Fibroblast of skin of back (primary cell): ENCODE measurements at regions not wholly inside any gene's neighbourhood (a gene's known extent, or its start where the extent isn't known, plus 50 kb on each side); places are given as distances from the start of the nearest gene placed in this dataset.
A peak's percentile ranks its signal among the peaks of the same experiment; 100 is the strongest.

Experiments
- DNase-seq: peaks from one replicate; pipeline ENCODE4 v3.0.0-alpha.2; 2013

DNA sequence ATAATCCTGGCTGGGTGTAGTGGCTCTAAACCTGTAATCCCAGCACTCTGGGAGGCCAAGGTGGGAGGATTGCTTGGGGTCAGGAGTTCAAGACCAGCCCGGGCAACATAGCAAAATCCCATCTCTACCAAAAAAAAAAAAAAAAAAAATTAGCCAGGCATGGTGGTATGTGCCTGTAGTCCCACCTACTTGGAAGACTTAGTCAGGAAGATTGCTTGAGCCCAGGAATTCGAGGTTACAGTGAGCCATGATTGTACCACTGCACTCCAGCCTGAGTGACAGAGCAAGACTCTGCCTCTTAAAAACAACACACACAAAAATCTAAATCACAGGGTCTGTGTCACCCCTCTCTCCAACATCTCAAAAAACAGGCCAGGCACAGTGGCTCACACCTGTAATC lies 349.9 kb upstream of the WWC1 start:
- peak; percentile 75 for DNase-seq

DNA sequence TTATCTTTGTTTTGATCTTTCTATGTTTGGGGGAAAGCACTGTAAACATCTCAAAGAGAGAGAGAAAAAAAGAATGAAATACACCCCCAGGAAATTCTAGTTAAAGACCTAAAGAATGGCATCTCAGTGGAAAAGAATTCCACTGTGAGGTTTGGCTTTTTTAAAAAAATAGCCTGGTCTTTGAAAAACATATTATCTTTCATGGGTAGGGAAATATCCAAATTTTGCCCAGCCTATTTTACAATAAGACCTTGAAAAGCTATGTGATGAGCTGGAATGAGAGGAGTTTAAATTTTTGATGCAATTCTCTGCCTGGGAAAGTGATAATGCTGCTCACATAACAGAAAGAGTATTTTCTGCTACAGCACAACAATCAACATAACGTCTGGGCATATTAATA lies 348.1 kb upstream of the WWC1 start:
- peak; percentile 76 for DNase-seq

DNA sequence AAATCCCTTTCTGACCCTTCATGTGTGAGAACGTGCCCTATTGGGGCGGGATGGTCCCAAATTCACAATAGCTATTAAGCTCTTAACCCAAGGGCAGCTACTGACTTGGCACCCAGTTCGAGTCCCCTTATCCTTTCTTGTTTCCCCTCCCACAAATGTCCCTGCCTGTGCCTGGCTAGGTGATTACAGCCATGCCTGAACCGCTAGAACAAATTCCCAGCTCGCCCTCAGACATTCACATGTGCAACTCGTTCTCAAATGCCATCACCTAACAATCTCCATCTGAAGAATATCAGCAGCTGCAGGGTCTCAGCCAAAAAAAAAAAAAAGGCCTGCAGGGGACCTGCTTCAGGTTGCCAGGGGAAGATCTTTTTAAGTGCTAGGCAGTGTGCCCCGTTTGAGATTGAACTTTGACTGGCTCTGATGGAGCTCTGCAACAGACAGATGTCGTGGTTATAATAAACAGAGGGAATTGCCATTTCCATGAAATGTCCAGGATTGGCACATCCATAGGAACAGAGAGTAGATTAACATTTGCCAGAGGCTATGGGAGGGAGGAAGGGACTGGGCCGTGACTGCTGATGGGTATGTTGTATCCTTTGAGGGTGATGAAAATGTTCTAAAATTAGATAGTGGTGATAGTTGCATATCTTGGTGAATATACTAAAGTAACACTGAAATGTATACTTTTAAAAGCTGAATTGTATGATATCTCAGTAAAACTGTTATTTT lies 347.2 kb upstream of the WWC1 start:
- DNase-seq = peak; percentile 62

DNA sequence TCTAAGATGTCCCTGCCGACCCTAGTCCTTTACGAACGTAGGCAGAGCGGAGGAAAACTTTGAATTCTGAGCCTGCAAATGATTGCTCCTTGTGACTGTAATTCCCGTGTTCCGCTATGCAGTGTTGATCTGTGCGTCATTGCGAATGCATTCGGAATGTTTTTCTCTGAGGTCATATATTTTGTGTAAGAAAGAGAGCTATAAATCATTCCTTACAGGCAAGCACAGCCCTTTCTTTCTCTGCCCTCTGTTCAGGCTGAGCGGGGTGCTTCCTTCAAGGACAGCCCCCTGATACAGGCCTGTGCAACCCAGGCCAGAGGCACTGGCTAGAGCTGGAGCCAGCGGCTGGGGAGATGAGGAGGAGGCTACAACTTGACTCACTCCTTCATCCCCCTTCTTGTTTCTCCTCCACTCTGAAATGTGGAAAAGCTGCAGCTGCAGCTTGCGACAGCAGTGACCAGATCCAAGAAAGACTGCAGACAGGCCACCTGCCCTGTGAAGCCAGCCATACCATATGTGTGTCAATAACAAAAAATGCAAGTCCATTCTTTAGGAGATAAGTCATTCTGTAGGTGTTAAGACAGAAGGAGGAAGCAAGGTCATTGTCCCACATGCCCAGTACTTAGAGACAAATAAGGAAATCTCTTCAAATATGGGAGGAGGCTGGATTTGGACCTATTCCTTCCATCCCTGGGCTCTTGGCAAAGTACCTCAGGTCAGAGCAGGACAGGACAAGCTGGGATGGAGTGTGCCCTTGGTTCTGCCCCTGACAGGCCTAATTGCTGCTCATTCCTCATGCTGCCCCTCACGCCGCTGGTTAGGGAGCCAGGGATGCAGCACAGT lies 345.7 kb upstream of the WWC1 start:
- DNase-seq = peak; percentile 97

DNA sequence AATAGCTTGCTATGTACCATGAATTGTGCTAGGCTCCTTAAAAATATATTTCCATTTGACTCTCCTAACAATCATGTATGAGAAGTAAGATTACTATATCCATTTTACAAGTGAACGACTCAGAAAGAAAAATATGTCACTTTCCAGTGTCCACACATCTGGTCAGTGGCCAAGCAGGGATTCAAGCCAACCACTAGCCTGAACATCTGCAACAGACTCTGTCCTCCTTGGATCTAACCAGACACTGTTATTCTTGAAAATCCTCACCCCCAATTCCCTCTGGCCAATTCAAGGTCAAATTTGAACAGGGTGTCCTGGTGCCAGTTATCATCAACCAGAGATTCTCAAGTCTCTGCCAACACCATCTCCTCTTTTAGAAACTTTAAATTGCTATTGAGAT lies 344.1 kb upstream of the WWC1 start:
- peak; percentile 40 for DNase-seq

DNA sequence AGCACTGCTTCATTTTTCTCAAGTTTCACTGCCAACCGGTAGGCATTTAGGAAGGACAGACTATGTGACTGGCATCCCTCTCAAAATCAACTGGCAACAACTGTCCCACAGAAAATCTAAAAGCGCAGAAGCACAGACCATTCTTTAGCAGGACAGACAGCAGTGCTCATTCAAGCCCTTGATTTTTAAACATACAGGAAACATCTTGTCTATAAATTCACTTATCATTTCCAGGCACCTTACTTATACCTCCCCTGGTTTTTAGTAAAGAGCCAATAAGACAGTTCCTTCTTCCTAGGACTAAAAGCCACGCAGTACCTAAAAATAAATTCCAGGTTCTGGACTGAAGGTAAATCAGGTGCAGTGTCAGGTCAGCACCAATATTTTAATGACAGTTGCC lies 343.2 kb upstream of the WWC1 start:
- DNase-seq = no peak

DNA sequence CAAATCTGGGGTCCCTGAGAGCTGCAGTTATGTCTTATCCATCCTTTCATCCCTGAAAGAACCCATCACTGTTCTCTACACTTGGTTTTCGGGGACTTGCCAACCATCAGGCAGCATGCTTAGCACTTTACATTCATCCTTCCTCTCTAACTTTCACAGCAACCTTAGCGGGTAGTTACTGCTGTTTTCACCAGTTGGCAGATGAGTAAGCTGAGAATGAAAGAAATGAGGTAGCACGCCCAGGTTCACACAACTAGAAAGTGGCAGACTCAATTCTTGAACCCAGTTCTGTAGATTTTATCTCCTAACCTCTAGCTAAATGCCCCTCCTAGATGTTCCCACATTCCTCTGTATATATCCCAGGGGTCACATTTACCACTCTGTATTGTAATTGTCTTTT lies 342.0 kb upstream of the WWC1 start:
- DNase-seq = no peak

DNA sequence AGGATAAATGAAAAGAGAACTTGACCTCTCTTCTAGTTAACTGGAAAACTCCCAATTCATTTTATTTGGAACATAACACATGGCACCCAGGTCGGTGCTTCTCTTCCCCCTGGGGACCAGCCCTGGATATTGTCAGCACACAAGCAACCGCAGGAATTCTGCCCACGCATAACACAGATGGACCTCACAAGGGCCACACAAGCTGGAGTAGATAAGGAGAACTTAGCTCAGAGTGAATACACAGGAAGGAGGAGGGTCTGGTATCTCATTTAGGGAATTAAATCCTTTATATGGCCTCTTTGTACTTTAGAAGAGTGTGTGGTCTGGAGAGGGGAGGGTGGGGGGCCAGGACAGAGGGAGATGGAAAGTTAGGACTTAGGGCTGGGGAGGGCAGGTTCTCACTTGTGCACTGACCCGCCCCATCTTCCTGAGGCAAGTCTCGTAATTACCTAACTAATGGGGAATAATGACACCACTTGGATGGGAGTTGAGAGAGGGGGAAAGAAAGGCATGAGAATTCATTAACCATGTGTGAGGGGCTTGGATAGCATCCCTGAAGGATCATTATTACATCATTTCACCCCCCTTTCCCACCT lies 341.2 kb upstream of the WWC1 start:
- peak; percentile 90 for DNase-seq

DNA sequence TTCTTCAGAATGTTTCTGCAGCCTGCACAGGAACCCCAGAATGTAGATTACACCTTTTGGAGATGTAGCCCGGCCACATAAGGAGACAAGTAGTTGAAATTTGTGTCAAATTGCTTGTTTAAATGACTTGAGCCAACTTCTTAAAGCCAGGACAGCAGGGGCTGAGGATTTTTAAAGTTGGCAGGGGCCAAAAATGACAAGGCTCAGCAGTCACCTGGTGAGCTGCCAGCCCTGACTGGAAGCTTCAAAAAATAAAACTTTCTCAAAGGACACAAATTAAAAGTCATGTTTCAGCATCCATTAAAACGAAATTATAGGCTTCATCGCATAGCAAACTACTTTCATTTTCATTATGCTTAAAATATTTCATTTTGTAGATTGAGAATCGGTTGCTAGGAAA lies 340.3 kb upstream of the WWC1 start:
- no peak for DNase-seq

DNA sequence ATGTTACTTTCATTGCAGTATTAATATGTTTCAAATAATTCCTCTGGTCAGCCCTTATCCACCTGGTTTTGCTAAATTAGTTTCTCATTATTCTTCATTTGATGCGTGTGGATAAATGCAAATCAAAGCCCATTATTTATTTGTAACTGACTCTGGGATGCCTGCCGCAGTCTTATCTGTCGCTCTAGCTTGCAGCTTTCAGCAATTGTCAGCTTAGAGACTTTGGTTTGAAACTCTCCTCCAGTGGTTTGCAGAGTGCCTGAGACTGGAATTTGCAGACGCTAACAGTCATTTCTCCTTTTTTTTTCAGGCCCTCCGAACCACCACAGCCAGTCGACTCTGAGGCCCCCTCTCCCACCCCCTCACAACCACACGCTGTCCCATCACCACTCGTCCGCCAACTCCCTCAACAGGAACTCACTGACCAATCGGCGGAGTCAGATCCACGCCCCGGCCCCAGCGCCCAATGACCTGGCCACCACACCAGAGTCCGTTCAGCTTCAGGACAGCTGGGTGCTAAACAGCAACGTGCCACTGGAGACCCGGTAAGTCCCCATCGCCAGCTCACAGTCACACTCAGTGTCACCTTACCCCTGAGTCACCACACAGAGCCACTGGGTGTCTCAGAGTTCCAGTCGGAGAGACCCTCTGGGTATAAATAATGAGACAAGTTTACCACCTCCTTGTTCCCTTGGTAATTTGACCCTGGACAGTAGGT lies 339.0 kb upstream of the WWC1 start:
- DNase-seq = no peak

DNA sequence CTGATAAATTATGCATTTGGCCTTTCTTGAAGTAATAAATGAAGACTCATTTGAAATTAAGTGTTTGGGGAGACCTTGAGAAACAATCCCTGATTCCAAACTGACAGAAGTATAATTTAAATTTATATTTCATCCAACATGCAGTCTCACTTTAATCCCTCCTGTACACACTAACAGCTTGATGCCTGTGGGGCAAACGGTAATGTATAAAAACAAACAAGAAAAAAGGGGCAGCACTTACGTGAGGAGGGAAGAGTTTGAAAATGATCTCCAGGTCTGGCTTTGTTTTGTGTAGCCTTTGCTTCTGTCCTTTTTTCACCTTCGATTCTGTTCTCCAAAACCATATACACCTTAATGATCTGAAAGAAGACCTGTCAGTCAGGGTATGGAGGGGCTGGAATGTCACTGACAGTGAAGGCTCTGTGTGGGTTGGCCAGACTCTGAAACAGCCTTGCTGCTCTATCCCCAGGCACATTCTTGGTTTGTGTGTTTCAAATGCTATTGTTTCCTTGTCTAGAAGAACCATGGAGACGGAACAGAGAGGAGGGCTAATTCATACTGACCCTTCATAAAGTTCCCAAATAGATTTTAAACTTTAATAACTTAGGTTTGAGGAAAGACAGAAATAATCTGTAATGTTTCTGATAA lies 338.2 kb upstream of the WWC1 start:
- DNase-seq = no peak

DNA sequence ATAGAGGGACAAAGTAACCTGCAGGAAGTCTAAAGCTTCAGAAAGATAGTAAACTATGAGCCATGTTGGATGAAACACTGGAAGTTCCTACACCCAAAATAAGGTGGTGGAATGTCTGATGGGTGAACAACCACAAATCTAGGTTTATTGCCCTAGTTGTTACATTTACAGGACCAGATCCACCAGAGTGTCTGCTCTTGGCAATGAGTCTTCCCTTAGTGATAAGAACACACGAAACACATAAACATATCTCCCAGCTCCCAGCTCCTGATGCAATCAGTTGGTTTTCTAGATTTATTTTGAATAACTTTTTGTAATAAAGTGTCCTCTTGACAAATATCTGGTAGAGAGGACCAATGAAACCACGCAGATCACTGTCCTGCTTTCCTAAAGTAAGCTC lies 329.7 kb upstream of the WWC1 start:
- DNase-seq = no peak

DNA sequence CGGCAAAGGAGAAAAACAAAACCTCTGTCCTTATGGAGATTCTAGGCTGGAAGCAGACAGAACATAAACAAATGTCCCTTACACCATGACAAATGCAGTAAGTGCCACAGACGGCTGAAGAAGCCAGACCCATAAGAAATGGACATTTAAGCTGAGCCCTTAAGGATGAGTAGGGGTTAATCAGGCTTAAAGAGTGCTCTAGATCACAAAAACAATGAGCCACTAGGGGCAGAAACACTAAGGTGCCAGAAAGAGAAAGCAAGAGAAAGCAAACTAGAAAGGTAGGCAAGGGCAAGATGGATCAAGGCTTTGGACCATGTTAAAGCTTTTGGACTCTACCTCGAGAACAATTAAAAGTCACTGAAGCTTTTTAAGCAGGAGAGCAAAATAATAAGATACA lies 326.9 kb upstream of the WWC1 start:
- DNase-seq = no peak

DNA sequence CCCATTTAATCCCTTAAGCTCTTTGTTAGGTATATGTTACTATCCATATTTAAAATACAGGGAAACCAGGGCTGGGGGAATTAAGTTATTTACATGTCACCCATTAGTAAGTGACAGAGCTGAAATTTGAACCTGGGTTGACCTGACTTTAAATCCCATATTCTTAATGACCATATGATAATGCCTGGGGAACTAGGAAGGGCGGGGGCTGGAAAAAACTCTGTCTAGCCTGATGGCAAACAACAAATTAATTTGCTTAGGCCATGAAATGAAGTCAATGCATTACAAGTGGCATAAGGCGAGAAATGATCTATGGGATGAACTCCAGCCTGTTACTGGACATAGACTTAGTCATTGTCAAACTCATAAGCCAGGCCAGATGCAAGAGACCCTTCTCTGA lies 325.7 kb upstream of the WWC1 start:
- DNase-seq = no peak

DNA sequence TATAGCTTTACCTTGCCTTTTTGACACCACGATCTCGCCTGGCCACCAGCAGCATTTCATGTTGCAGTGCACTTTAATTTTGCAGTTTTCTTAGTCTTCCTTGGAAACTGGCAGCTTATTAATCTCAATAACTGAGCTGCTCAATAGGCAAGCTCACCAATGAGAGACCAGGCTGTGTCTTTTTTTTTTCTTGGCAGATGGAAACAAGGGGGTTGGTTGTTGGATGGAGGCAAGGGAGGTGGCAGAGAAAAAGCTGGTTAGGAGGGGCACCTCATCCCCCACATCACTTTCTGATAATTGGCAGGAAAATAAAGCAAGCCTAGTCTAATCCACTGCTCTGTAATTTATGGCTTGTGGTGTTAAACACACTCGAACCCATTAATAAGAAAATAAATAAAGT lies 324.5 kb upstream of the WWC1 start:
- DNase-seq = no peak

DNA sequence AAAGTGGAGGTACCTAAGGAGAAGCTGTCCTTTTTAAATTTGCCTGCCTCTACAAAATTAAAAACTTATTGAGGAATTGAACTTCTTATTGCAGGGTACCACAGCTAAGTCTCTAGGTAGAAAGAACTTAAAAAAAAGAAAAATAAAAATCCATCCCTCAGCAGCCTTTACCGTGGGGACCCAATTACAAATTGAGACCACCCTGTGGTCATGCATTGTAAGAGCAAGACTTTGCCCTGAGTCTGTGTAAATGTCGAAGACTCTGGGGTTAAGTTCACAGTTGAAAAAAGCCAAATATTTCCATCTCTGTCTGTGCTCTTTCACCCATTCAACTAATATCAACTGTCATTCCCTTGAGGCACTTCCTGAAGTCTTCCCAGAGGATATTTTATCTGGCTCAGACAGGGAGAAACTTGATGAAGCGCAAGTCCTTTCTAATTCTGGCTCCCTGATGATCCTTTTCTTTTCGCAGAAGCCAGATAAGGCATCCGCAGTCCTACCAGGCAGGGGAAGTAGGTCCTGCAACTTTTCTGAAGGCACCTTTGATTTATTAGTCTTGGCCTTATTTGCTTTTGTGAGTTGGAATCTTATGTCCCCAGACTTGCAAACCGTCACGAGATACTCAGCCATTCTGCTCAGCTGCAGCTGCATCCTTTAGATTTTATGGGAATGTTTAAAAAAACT lies 323.8 kb upstream of the WWC1 start:
- no peak for DNase-seq

DNA sequence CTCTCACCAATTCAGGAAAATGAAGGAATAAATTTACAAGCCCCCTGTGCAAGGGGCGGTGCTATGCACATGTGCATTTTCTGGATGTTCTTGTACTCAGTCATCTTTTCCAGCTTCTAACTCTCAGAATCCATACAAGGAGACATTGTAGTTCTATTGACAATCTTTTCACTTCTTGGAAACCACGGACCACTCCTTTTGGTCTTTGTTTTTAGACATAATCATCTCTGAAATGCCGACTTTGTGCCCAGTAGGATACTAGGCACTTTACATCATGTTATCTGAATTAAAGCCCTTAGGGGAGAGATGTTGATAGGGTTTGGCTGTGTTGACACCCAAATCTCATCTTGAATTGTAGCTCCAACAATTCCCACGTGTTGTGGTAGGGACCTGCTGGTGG lies 322.6 kb upstream of the WWC1 start:
- DNase-seq = peak; percentile 70

DNA sequence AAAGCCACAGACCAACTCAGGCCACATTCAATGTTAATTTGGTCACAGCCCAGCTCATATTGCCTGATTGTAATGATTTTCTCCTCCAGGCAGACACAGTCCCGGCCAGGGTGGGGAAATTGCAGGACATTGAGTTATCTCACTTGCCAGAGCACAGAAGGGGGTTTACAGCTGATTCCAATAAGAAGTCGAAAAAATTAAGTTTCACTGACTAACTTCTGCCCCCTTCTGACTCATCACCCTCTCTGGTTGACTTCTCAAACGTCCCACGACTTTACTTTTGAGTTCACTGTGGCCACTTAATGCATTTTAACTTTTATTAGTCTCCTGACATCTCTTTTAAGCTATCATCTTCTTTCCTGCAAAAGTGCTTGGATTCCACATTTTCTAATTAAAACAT lies 321.4 kb upstream of the WWC1 start:
- peak; percentile 75 for DNase-seq

DNA sequence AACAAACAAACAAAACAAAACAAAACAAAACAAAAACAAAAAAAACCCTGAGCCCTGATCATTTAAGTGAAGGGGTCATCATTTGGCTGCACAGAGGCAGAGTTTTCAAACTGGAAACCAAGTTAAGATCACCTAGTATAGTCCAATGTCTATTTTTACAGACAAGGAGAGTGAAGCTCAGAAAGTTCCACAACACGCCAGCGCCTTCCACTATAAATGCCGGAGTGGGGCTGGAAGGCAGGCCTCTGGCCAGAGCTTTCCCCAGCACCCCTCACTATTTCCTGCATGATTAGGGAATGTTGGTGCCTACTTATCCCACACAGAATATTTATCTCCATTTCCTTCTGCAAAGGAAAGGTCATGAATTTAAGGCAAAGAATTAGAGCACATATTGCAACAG lies 319.7 kb upstream of the WWC1 start:
- no peak for DNase-seq

DNA sequence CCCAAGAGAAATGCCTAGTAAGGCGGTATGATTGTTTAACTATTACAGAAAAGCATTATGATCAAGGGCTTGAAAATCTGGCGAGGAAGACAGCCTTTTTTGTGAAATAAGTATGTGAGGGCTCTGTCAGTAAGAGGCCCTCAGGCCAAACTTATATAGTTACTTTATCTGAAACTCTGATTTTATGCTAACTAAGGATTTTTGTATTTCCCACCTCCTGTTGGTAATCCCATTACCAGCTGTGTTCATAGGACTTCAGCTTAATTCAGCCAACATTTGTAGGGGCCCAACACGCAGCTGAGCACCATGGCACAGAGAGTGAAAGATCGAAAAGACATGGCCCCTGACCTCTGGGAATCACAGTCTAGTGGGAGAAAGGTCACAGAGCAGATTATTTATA lies 318.3 kb upstream of the WWC1 start:
- no peak for DNase-seq

DNA sequence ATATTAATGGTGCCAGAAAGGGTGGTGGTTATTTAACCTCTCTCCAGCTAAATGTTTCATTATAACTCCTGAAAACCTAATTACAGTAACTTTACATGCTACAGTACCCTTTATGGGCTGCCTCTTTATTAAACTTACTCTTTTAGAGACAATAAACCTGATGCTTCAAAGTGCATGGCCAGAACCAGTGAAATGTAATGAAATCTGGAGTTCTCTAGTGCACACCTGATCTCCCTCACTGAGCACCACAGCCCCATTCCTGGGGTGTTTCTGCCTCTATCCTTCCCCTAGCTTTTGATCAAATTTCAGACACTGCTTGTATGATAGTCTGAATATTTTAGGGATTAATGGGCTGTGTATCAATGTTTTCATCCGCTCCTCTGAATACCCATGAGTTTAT lies 306.5 kb upstream of the WWC1 start:
- no peak for DNase-seq

DNA sequence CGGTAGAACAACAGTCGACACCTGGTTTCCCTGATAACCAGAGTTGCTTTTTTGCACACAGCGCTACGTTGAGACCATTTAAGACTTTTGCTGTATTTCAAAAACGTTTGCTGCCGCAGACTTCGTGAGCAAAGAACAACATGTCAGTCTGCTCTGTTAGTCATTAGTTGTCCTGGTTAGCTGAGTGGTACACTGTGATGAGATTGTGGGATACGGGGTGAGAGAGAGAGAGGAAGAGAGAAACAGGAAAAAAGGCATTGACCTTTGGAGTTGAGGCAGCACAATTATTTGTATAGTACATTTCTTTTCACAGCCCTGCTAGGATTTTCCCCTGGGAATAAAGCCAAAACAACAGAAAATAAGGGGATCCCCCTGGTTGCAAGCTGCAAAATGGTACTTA lies 306.1 kb upstream of the WWC1 start:
- DNase-seq = no peak
